ENCODE measurements at regions not wholly inside any gene's neighbourhood (a gene's known extent, or its start where the extent isn't known, plus 50 kb on each side); places are given as distances from the start of the nearest gene placed in this dataset.

GRCh38 chr5:117245130-117245529, 670.5 kb upstream of the SEMA6A start:
- TF ChIP-seq CTCF (IDR thresholded peaks at IDR 0.05) (no peak), POLR2A (IDR thresholded peaks at IDR 0.05) (no peak)

Data from thyroid gland (tissue), 4 donors.